ENCODE measurements at regions not wholly inside any gene's neighbourhood (a gene's known extent, or its start where the extent isn't known, plus 50 kb on each side); places are given as distances from the start of the nearest gene placed in this dataset.

- TF ChIP-seq SUZ12 (IDR thresholded peaks at IDR 0.05; ENCODE audit: extremely low read depth, insufficient read depth, insufficient read length) = no peak
- no peak for TF ChIP-seq ZNF274 (IDR thresholded peaks at IDR 0.05; ENCODE audit: low read depth, low read length)
- TF ChIP-seq YY1 (IDR thresholded peaks at IDR 0.05; ENCODE audit: insufficient read depth, insufficient read length) = no peak
These were observed 103.2 kb downstream of the SST start for GRCh38 chr3:187567021-187567420.

Measured in NT2/D1 (cell line).